VCaP (cell line): ENCODE measurements at regions not wholly inside any gene's neighbourhood (a gene's known extent, or its start where the extent isn't known, plus 50 kb on each side); places are given as distances from the start of the nearest gene placed in this dataset.

Experiments
- H3K27ac ChIP-seq: fragments of 450-650 bp; 2 replicates; pipeline ENCODE4 v1.5.1; 2017
- TF ChIP-seq, protein P1 (sequence below): fragments of 450-650 bp; conservative IDR thresholded peaks from 2 replicates; pipeline ENCODE4 v1.5.1; 2017; ENCODE audit warnings: mild to moderate bottlenecking, moderate library complexity

DNA sequence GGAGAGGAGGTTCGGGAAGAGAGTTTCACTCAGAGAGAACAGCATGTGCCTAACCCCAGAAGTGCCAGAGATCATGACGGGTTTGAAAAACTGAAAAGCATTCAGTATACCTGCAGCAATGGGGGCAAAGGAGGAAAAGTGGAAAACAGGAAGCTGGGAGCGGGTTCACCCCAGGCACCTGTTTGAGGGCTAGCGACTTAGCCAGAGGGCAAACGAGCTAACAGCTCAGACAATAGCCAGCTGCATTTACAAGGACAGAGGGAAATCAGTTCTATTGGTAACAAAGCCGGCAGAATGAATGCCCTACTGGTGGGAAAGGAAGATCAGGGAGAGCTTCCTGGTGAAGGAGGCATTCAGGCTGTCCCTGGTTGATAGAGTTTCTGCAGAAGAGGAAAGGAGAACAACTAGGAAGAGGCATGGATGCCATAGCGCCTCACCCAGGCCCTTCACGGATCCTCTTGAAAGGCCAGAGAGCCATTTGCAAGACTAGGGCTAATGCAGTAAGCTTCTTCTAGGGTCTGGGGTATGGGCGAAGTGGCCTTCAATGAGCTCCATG, 141.7 kb upstream of the ADRA1B start:
- no peak overlapping the region for H3K27ac ChIP-seq
- TF ChIP-seq, protein P1, sequence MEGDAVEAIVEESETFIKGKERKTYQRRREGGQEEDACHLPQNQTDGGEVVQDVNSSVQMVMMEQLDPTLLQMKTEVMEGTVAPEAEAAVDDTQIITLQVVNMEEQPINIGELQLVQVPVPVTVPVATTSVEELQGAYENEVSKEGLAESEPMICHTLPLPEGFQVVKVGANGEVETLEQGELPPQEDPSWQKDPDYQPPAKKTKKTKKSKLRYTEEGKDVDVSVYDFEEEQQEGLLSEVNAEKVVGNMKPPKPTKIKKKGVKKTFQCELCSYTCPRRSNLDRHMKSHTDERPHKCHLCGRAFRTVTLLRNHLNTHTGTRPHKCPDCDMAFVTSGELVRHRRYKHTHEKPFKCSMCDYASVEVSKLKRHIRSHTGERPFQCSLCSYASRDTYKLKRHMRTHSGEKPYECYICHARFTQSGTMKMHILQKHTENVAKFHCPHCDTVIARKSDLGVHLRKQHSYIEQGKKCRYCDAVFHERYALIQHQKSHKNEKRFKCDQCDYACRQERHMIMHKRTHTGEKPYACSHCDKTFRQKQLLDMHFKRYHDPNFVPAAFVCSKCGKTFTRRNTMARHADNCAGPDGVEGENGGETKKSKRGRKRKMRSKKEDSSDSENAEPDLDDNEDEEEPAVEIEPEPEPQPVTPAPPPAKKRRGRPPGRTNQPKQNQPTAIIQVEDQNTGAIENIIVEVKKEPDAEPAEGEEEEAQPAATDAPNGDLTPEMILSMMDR, result no peak

DNA sequence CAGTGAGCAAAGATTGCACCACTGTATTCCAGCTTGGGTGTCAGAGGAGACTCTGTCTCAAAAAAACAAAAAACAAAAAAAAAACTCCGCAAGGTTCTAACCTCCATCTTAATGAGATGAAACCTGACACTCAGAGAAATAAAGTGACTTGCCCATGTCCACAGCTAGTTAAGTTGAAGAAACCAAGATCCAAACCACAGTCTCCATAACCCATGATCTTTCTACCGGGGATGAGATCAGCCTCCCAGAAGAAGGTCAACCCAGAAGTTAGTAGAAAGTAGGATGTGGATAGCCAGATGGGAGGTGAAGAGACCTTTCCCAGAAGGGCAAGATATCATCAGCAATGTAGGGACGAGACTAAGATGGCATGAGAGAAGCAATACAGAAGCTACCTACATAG, 140.4 kb upstream of the ADRA1B start:
- TF ChIP-seq, protein P1, result no peak
- no peak overlapping the region for H3K27ac ChIP-seq

DNA sequence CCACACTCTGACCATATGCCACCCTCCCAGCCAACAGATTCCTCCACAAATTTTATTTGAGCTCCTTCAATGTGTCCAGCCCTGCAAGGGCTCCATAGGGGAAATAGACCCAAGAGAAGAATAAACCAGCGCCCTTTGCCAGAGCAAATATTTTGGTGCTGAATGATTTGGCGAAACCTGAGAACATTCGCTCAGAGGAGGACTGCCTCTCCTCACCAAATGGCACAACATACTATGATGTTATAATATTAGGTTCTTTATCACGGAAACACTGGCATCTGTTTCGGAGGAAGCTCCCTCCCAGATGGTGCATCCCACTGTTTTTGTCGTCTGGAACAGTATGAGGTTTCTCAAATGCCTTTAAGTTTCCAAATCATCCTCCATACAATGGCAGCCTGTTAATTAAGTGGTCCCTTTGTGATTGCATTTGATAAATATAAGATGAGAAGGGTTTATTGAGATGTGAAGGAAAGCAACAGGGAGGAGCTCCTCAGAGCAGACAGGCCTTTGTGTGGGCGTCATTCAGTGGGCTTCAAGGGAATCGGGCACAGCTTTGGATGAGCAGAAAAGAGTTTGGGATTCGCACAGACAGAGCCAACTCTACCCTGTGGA, 139.1 kb upstream of the ADRA1B start:
- H3K27ac ChIP-seq, result no peak overlapping the region
- TF ChIP-seq, protein P1, result no peak

DNA sequence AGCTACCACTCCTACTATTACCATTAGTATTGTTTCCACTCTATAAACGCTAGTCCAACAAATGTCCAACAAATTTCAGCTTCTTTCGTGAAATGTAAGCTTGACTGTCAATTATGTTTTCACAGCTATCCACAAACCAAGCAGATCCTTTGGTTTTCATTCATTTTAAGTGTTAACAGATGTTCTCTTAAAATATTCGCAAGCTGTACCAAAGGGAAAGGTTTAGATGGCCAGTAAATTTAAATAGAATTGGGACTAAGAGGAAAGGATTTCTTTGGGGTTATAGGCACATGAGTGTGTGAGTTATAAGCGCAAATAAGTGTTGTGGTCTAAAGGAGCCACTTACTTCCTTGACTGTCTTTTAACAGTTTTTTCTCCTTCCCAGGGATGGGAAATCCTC, 136.8 kb upstream of the ADRA1B start:
- TF ChIP-seq, protein P1, result no peak
- no peak overlapping the region for H3K27ac ChIP-seq

DNA sequence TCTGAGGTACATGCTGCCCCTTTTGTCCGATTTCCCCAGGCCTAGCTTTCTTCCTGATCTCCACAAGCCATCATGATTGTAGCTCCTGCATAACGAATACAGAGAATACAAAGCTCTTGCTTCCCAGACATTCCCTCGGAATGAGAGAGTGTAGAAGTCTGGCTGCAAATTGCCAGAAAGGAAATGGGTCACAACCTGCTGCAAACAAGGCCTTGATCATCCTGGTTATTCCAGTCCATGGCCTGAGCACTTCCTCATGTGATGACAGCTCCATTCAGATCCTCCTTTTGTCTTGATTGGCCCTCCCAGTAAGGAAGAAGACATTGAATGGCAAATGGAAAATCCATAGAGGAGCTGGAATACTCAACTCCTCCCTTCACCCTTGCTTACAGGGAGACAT, 136.0 kb upstream of the ADRA1B start:
- TF ChIP-seq, protein P1, result no peak
- no peak overlapping the region for H3K27ac ChIP-seq

DNA sequence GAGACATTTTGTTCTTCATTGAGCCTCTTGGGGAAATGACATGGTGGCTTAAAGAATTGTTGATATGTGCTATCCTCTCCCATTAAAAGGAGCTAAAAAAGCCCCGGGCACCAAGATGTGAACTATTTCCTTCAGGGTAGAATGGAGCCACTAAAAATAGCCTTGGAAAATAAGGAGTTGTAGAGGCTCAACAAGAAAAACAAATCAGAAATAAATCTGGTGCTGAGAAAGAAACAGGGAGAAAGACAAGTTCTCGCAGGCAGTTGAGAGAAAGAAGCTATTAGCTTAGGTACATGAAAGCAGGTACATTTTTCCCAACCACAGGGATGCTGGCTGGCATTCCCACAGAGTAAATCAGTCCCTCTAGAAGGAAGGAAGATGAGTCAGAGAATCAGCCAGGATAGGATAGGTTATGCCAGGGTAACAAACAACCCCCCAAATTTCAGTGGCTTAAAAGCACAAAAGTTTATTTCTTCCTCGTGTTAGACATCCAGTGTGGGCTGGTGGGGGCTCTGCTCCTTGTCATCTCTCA, 134.6 kb upstream of the ADRA1B start:
- no peak overlapping the region for H3K27ac ChIP-seq
- TF ChIP-seq, protein P1, result no peak

DNA sequence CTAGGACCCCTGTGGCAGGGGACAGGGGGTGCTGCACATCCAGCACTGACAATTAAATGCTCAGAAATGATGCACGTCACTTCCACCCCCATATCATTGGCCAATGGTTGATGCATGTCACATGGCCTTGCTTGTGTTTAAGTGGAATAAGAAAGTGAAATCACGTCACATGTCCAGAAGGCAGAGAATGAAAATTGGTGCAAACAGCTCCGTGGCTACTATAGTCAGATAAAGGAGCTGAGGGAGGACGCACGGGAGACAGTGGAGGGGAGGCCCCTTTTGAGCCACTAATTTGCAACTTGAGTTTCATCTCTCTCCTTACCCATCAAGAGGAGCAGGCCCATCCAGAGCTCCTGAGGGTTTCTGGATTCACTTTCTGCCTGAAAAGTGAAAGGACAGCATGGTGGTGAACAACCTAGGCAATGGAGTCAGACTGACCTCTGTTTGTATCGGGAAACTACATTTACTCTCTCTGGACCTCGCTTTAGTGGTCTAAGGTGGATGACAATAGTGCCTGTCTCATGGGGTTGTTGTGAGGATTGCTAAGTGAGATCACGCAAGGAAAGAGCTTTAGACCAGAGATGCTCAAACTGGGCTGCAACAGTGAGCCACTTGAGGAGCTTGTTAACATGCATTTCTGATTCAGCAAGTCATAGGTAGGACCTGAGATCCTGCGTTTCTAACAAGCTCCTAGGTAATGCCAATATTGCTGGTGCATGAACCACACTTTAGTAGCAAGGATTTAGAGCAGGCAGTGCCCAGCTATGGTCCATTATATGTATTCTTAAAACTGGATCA, 133.9 kb upstream of the ADRA1B start:
- no peak overlapping the region for H3K27ac ChIP-seq
- TF ChIP-seq, protein P1, result no peak
